NCI-H524 treated with DMSO at 0.1 percent for 48 hours (cell line): ENCODE measurements at regions not wholly inside any gene's neighbourhood (a gene's known extent, or its start where the extent isn't known, plus 50 kb on each side); places are given as distances from the start of the nearest gene placed in this dataset.
"Not testable (repeated sequence)": the region's sequence is repeated elsewhere in the genome, so short reads cannot be mapped to it uniquely, and the experiment has no call there.

Source experiments
- DNase-seq: peaks from one replicate; lab custom pipeline; 2025; lab: John Stamatoyannopoulos, UW

- DNase-seq, result no peak
Measured at GRCh38 chr7:131637859-131638258, 81.4 kb upstream of the PODXL start.

- DNase-seq, result no peak
Measured at GRCh38 chr7:131636092-131636491, 79.7 kb upstream of the PODXL start.

GRCh38 chr7:131634197-131634596 lies 77.8 kb upstream of the PODXL start:
- DNase-seq, result not testable (repeated sequence)

GRCh38 chr7:131633342-131633843 lies 77.0 kb upstream of the PODXL start:
- DNase-seq, result no peak

GRCh38 chr7:131630427-131630826 lies 74.0 kb upstream of the PODXL start:
- DNase-seq, result no peak

- DNase-seq, result no peak
Measured at GRCh38 chr7:131629217-131629882, 72.9 kb upstream of the PODXL start.

GRCh38 chr7:131628634-131629033 lies 72.2 kb upstream of the PODXL start:
- no peak for DNase-seq

- DNase-seq, result no peak
Measured at GRCh38 chr7:131627735-131628190, 71.3 kb upstream of the PODXL start.

GRCh38 chr7:131626643-131627042 lies 70.2 kb upstream of the PODXL start:
- no peak for DNase-seq

GRCh38 chr7:131625817-131626372 lies 69.5 kb upstream of the PODXL start:
- DNase-seq, result no peak

GRCh38 chr7:131625345-131625744 lies 68.9 kb upstream of the PODXL start:
- DNase-seq, result not testable (repeated sequence)

GRCh38 chr7:131624536-131624935 lies 68.1 kb upstream of the PODXL start:
- DNase-seq, result no peak

GRCh38 chr7:131623154-131623553 lies 66.7 kb upstream of the PODXL start:
- DNase-seq, result no peak

GRCh38 chr7:131621652-131622051 lies 65.2 kb upstream of the PODXL start:
- no peak for DNase-seq

- DNase-seq, result no peak
Measured at GRCh38 chr7:131620673-131621609, 64.5 kb upstream of the PODXL start.

- no peak for DNase-seq
Measured at GRCh38 chr7:131619336-131620305, 63.2 kb upstream of the PODXL start.

- no peak for DNase-seq
Measured at GRCh38 chr7:131618391-131618790, 62.0 kb upstream of the PODXL start.

GRCh38 chr7:131616487-131617200 lies 60.2 kb upstream of the PODXL start:
- DNase-seq, result no peak

GRCh38 chr7:131613909-131614308 lies 57.5 kb upstream of the PODXL start:
- no peak for DNase-seq

- DNase-seq, result no peak
Measured at GRCh38 chr7:131610007-131610406, 53.6 kb upstream of the PODXL start.

- DNase-seq, result no peak
Measured at GRCh38 chr7:131608116-131608500, 51.7 kb upstream of the PODXL start.
